Thoracic aorta (tissue), 2 donors: ENCODE measurements at regions not wholly inside any gene's neighbourhood (a gene's known extent, or its start where the extent isn't known, plus 50 kb on each side); places are given as distances from the start of the nearest gene placed in this dataset.

Experiments
- ATAC-seq: fragments of 150-250 bp; one replicate; pipeline ENCODE4 v1.8.0; 2017; ENCODE audit warnings: low read depth; ENCODE audit not compliant: insufficient number of reproducible peaks, low FRiP score
- DNase-seq: peaks from one replicate; pipeline ENCODE4 v3.0.0-alpha.2; 2020; ENCODE audit warnings: low spot score
- H3K27ac ChIP-seq, 2 donors: fragments of 200-600 bp; sonication (generic); 1 replicate in 1 of 2; 2 replicates in 1 of 2; pipeline ENCODE4 v1.5.1; 2016; ENCODE audit warnings: mild to moderate bottlenecking in 2 of 2, moderate library complexity in 2 of 2
- H3K27me3 ChIP-seq: fragments of 200-600 bp; sonication (generic); replicated peaks from 2 replicates; pipeline ENCODE4 v1.6.0; 2016; ENCODE audit warnings: mild to moderate bottlenecking; ENCODE audit not compliant: insufficient read depth
- H3K36me3 ChIP-seq: fragments of 200-600 bp; sonication (generic); one replicate; pipeline ENCODE4 v1.5.1; 2016
- H3K4me1 ChIP-seq, 2 donors: fragments of 200-600 bp; sonication (generic); 1 replicate in 1 of 2; 2 replicates in 1 of 2; pipeline versions ENCODE4 v1.5.1 to v1.6.0; 2016; ENCODE audit warnings: low read depth in 2 of 2, mild to moderate bottlenecking in 1 of 2; ENCODE audit not compliant: control insufficient read depth in 1 of 2
- H3K4me3 ChIP-seq: fragments of 200-600 bp; sonication (generic); 2 replicates; pipeline ENCODE4 v1.5.1; 2016; ENCODE audit warnings: mild to moderate bottlenecking
- H3K9me3 ChIP-seq: fragments of 200-600 bp; sonication (generic); 2 replicates; pipeline ENCODE4 v1.5.1; 2016
- TF ChIP-seq, protein P1 (sequence below): fragments of 200-600 bp; sonication (generic); IDR thresholded peaks from one replicate; pipeline ENCODE4 v1.5.1; 2019; ENCODE audit warnings: antibody characterized with exemption

- no peak for DNase-seq
Observed at GRCh38 chr14:104287301-104288009, 149.1 kb downstream of the KIF26A start.

DNA sequence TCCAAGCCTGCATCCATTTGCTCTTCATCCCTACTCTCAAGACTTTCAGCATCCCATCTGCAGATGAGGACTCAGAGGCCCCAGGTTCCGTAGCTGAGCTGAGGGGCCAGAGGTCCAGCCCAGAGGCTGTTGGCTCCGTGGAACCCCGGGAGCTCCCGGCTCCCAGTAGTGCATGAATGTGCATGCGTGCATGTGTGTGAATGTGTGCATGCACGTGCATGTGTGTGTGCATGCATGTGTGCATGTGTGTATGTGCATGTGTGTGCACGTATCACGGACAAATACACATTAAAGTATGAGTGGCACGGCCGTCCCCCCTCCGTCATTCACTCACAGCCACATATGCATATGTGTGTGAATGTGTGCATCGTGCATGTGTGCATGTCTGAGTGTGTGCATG, 149.9 kb downstream of the KIF26A start:
- Histone ChIP-seq H3K4me1 (no peaks in the 10 kb centered on the region), H3K27ac (no peak overlapping the region), H3K4me3 (no peak overlapping the region), H3K36me3 (no peaks in the 10 kb centered on the region), H3K27me3 (no peaks in the 10 kb centered on the region), H3K9me3 (no peaks in the 10 kb centered on the region)
- no peak for DNase-seq
- ATAC-seq: no peak
- TF ChIP-seq, protein P1, sequence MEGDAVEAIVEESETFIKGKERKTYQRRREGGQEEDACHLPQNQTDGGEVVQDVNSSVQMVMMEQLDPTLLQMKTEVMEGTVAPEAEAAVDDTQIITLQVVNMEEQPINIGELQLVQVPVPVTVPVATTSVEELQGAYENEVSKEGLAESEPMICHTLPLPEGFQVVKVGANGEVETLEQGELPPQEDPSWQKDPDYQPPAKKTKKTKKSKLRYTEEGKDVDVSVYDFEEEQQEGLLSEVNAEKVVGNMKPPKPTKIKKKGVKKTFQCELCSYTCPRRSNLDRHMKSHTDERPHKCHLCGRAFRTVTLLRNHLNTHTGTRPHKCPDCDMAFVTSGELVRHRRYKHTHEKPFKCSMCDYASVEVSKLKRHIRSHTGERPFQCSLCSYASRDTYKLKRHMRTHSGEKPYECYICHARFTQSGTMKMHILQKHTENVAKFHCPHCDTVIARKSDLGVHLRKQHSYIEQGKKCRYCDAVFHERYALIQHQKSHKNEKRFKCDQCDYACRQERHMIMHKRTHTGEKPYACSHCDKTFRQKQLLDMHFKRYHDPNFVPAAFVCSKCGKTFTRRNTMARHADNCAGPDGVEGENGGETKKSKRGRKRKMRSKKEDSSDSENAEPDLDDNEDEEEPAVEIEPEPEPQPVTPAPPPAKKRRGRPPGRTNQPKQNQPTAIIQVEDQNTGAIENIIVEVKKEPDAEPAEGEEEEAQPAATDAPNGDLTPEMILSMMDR: no peak

More at GRCh38 chr14:104287301-104288009, 149.1 kb downstream of the KIF26A start:
- no peak for ATAC-seq
- no peak overlapping the region for H3K27ac ChIP-seq
- TF ChIP-seq, protein P1: no peak
- no peaks in the 10 kb centered on the region for H3K36me3 ChIP-seq
- H3K27me3 ChIP-seq: no peaks in the 10 kb centered on the region
- H3K9me3 ChIP-seq: no peaks in the 10 kb centered on the region
- no peak overlapping the region for H3K4me3 ChIP-seq
- H3K4me1 ChIP-seq: no peaks in the 10 kb centered on the region

DNA sequence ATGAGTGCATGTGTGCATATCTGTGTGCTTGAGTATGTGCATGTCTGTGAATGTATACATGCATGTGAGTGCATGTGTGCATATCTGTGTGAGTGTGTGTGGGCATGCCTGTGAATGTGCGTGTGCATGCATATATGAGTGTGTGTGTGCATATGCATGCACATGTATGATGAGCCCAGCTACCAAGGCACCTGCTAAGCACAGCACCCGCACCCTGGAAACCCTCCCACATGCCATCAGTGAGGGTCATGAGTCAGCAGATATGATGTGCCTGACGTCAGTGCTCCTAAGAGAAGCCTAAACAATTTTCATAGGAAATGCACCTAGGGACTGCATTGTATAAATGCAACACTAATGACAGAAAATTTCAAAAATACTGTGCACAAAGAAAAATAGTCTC, 151.1 kb downstream of the KIF26A start:
- DNase-seq: no peak
- Histone ChIP-seq H3K27ac (no peak overlapping the region), H3K4me3 (no peak overlapping the region), H3K27me3 (no peaks in the 10 kb centered on the region), H3K36me3 (no peaks in the 10 kb centered on the region), H3K9me3 (no peaks in the 10 kb centered on the region), H3K4me1 (no peaks in the 10 kb centered on the region)
- ATAC-seq: no peak
- TF ChIP-seq, protein P1: no peak

GRCh38 chr14:104290058-104290667, 151.8 kb downstream of the KIF26A start:
- no peak for DNase-seq
- TF ChIP-seq, protein P1: no peak

GRCh38 chr14:104290756-104291122, 152.4 kb downstream of the KIF26A start:
- no peaks in the 10 kb centered on the region for H3K36me3 ChIP-seq
- no peak overlapping the region for H3K27ac ChIP-seq
- no peaks in the 10 kb centered on the region for H3K4me1 ChIP-seq
- TF ChIP-seq, protein P1: no peak
- no peaks in the 10 kb centered on the region for H3K9me3 ChIP-seq
- DNase-seq (no peak), ATAC-seq (no peak)
- no peak overlapping the region for H3K4me3 ChIP-seq
- H3K27me3 ChIP-seq: no peaks in the 10 kb centered on the region

More at GRCh38 chr14:104290058-104290667, 151.8 kb downstream of the KIF26A start:
- Histone ChIP-seq H3K4me1 (no peaks in the 10 kb centered on the region), H3K4me3 (no peak overlapping the region), H3K27me3 (no peaks in the 10 kb centered on the region), H3K27ac (no peak overlapping the region), H3K9me3 (no peaks in the 10 kb centered on the region), H3K36me3 (no peaks in the 10 kb centered on the region)
- ATAC-seq: no peak
